ENCODE measurements at regions not wholly inside any gene's neighbourhood (a gene's known extent, or its start where the extent isn't known, plus 50 kb on each side); places are given as distances from the start of the nearest gene placed in this dataset.
A peak's percentile ranks its signal among the peaks of the same experiment; 100 is the strongest.

GRCh38 chr13:107941345-107942029, 273.8 kb downstream of the LIG4 start:
- Mint-ChIP-seq H3K4me3 (ENCODE audit: unreplicated experiment) (no peak overlapping the region), H3K27ac (ENCODE audit: unreplicated experiment) (no peak overlapping the region), H3K27me3 (ENCODE audit: insufficient read depth, unreplicated experiment) (no peaks in the 10 kb centered on the region), H3K36me3 (ENCODE audit: insufficient read depth, unreplicated experiment) (no peaks in the 10 kb centered on the region), H3K4me1 (ENCODE audit: low read depth, unreplicated experiment) (no peaks in the 10 kb centered on the region), H3K9me3 (ENCODE audit: unreplicated experiment) (peaks cover 10% of the 10 kb centered on the region)
- Histone ChIP-seq H3K4me3 (ENCODE audit: low read depth, low read length) (no peak overlapping the region), H3K27me3 (replicated peaks; ENCODE audit: control insufficient read depth, insufficient read depth, low read length) (no peaks in the 10 kb centered on the region), H3K36me3 (ENCODE audit: control insufficient read depth, insufficient read depth, low read length) (no peaks in the 10 kb centered on the region), H3K9me3 (no peaks in the 10 kb centered on the region), H3K4me1 (peaks cover 7% of the 10 kb centered on the region; the same call in 1 of the 2 replicates)
- peak in 1 of 2 experiments; percentile 19 for DNase-seq
- BruUV-seq (replicated peaks), result no TSS peak
- POLR2A ChIA-PET, result no interaction called here
- CTCF ChIA-PET, result no interaction called here
- intact Hi-C loops (cut with micrococcal nuclease; ENCODE audit: unreplicated experiment), result loop anchor here (2.0 kb wide), 1 partner anchor 21 kb away; no protein-coding TSS in a partner anchor
- no peak for TF ChIP-seq CTCF (IDR thresholded peaks at IDR 0.05; ENCODE audit: insufficient read depth in 1 of 2, low read depth in 1 of 2, low read length in 1 of 2, severe bottlenecking in 1 of 2, unreplicated experiment in 1 of 2)

- H3K4me3 Mint-ChIP-seq (ENCODE audit: unreplicated experiment), result no peak overlapping the region
- CTCF ChIA-PET, result no interaction called here
Observed at GRCh38 chr13:107937848-107938247, 277.5 kb downstream of the LIG4 start.

GRCh38 chr13:107931056-107931455, 284.3 kb downstream of the LIG4 start:
- POLR2A ChIA-PET, result no interaction called here
- BruUV-seq (replicated peaks), result no TSS peak
- no peaks in the 10 kb centered on the region for H3K27me3 ChIP-seq (replicated peaks; ENCODE audit: control insufficient read depth, insufficient read depth, low read length)
- no peaks in the 10 kb centered on the region for H3K36me3 ChIP-seq (ENCODE audit: control insufficient read depth, insufficient read depth, low read length)
- no peak overlapping the region for H3K27ac Mint-ChIP-seq (ENCODE audit: unreplicated experiment)
- no peak for DNase-seq
- H3K9me3 Mint-ChIP-seq (ENCODE audit: unreplicated experiment), result peaks cover 5% of the 10 kb centered on the region
- no peaks in the 10 kb centered on the region for H3K27me3 Mint-ChIP-seq (ENCODE audit: insufficient read depth, unreplicated experiment)
- H3K4me1 ChIP-seq, result no peaks in the 10 kb centered on the region
- no peak for TF ChIP-seq CTCF (IDR thresholded peaks at IDR 0.05; ENCODE audit: insufficient read depth in 1 of 2, low read depth in 1 of 2, low read length in 1 of 2, severe bottlenecking in 1 of 2, unreplicated experiment in 1 of 2)
- H3K36me3 Mint-ChIP-seq (ENCODE audit: insufficient read depth, unreplicated experiment), result no peaks in the 10 kb centered on the region
- H3K4me3 Mint-ChIP-seq (ENCODE audit: unreplicated experiment), result no peak overlapping the region
- no peak overlapping the region for H3K4me3 ChIP-seq (ENCODE audit: low read depth, low read length)
- no peaks in the 10 kb centered on the region for H3K9me3 ChIP-seq
- no peaks in the 10 kb centered on the region for H3K4me1 Mint-ChIP-seq (ENCODE audit: low read depth, unreplicated experiment)
- intact Hi-C loops (cut with micrococcal nuclease; ENCODE audit: unreplicated experiment), result no loop called here
- CTCF ChIA-PET, result no interaction called here

More at GRCh38 chr13:107937848-107938247, 277.5 kb downstream of the LIG4 start:
- no peaks in the 10 kb centered on the region for H3K27me3 Mint-ChIP-seq (ENCODE audit: insufficient read depth, unreplicated experiment)
- H3K9me3 Mint-ChIP-seq (ENCODE audit: unreplicated experiment), result peaks cover 10% of the 10 kb centered on the region
- H3K27ac Mint-ChIP-seq (ENCODE audit: unreplicated experiment), result no peak overlapping the region
- intact Hi-C loops (cut with micrococcal nuclease; ENCODE audit: unreplicated experiment), result no loop called here
- Histone ChIP-seq H3K9me3 (no peaks in the 10 kb centered on the region), H3K4me3 (ENCODE audit: low read depth, low read length) (no peak overlapping the region), H3K27me3 (replicated peaks; ENCODE audit: control insufficient read depth, insufficient read depth, low read length) (no peaks in the 10 kb centered on the region), H3K36me3 (ENCODE audit: control insufficient read depth, insufficient read depth, low read length) (no peaks in the 10 kb centered on the region), H3K4me1 (peaks cover 7% of the 10 kb centered on the region; the same call in 1 of the 2 replicates)
- DNase-seq, result no peak
- H3K36me3 Mint-ChIP-seq (ENCODE audit: insufficient read depth, unreplicated experiment), result no peaks in the 10 kb centered on the region
- H3K4me1 Mint-ChIP-seq (ENCODE audit: low read depth, unreplicated experiment), result no peaks in the 10 kb centered on the region
- no peak for TF ChIP-seq CTCF (IDR thresholded peaks at IDR 0.05; ENCODE audit: insufficient read depth in 1 of 2, low read depth in 1 of 2, low read length in 1 of 2, severe bottlenecking in 1 of 2, unreplicated experiment in 1 of 2)
- POLR2A ChIA-PET, result no interaction called here
- no TSS peak for BruUV-seq (replicated peaks)
